ENCODE measurements at regions not wholly inside any gene's neighbourhood (a gene's known extent, or its start where the extent isn't known, plus 50 kb on each side); places are given as distances from the start of the nearest gene placed in this dataset.
"Not testable (repeated sequence)": the region's sequence is repeated elsewhere in the genome, so short reads cannot be mapped to it uniquely, and the experiment has no call there.

DNA sequence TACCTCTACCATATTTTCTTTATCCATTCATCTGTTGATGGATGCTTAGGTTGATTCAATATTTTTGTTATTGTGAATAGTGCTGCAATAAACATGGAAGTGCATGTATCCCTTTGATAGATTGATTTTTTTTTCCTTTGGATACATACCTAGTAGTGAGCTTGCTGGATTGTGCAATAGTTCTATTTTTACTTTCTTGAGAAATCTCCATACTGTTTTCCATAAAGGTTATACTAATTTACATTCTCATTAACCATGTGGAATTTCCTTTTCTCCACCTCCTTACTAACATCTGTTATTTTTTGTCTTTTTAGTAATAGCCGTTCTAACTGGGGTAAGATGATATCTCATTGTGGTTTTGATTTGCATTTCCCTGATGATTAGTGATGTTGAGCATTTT, 124.6 kb upstream of the TOX3 start:
- Mint-ChIP-seq H3K27ac (no peak overlapping the region), H3K9me3 (peaks cover 0 to 16% (median 3%) of the 10 kb centered on the region in 6 donors), H3K27me3 (ENCODE audit: low read depth in 3 of 3) (peaks cover 0 to 3% (median 0%) of the 10 kb centered on the region in 3 donors), H3K4me1 (no peaks in the 10 kb centered on the region), H3K4me3 (no peak overlapping the region), H3K36me3 (no peaks in the 10 kb centered on the region)
- DNase-seq, result no peak

DNA sequence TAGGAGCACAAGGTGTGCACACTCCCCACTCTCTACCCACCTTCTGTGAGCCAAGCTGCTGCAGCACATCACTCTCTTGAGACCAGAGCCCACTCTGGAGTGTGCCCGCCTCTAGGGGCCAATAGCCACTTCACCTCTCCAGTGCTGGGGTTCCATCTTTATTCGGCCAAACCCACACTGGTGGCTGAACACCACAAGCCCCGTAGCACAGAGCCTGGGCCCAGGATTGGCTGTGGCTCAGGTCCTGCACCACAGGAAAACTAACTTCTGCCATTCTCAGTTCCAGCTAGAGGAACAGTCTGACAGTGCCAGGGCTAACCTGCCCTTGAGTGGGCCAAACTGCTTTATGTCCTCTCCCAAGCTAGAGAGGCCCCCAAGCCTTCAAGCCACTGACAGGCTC, 111.0 kb upstream of the TOX3 start:
- peaks cover 0 to 4% (median 2%) of the 10 kb centered on the region in 3 donors for H3K27me3 Mint-ChIP-seq (ENCODE audit: low read depth in 3 of 3)

DNA sequence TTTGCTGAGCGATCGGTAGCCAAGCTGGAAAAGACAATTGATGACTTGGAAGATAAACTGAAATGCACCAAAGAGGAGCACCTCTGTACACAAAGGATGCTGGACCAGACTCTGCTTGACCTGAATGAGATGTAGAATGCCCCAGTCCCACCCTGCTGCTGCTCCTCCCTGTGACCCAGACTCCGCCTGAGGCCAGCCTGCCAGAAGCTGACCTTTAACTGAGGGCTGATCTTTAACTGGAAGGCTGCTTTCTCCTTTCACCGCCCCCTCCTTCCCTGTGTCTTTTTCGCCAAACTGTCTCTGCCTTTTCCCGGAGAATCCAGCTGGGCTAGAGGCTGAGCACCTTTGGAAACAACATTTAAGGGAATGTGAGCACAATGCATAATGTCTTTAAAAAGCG, 109.0 kb upstream of the TOX3 start:
- peaks cover 12 to 33% (median 16%) of the 10 kb centered on the region in 6 donors for H3K9me3 Mint-ChIP-seq
- DNase-seq; H3K36me3 Mint-ChIP-seq; H3K27ac Mint-ChIP-seq; H3K27me3 Mint-ChIP-seq (ENCODE audit: low read depth in 3 of 3); H3K4me3 Mint-ChIP-seq; H3K4me1 Mint-ChIP-seq: not testable (repeated sequence)

More for the DNA sequence above, 111.0 kb upstream of the TOX3 start:
- Mint-ChIP-seq H3K36me3 (no peaks in the 10 kb centered on the region), H3K27ac (no peak overlapping the region), H3K4me3 (no peak overlapping the region), H3K9me3 (peaks cover 14 to 39% (median 20%) of the 10 kb centered on the region in 6 donors), H3K4me1 (no peaks in the 10 kb centered on the region)
- no peak for DNase-seq

DNA sequence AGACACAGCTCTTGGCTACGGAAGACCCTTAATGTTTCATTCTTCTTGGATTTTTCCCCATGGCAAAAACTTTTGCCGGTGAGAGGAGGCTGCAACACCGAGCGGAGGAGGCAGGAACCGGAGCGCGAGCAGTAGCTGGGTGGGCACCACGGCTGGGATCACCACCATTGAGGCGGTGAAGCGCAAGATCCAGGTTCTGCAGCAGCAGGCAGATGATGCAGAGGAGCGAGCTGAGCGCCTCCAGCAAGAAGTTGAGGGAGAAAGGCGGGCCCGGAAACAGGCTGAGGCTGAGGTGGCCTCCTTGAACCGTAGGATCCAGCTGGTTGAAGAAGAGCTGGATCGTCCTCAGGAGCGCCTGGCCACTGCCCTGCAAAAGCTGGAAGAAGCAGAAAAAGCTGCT, 108.2 kb upstream of the TOX3 start:
- H3K27me3 Mint-ChIP-seq (ENCODE audit: low read depth in 3 of 3); DNase-seq; H3K36me3 Mint-ChIP-seq; H3K4me3 Mint-ChIP-seq; H3K4me1 Mint-ChIP-seq; H3K27ac Mint-ChIP-seq: not testable (repeated sequence)
- H3K9me3 Mint-ChIP-seq, result peaks cover 8 to 25% (median 12%) of the 10 kb centered on the region in 6 donors

DNA sequence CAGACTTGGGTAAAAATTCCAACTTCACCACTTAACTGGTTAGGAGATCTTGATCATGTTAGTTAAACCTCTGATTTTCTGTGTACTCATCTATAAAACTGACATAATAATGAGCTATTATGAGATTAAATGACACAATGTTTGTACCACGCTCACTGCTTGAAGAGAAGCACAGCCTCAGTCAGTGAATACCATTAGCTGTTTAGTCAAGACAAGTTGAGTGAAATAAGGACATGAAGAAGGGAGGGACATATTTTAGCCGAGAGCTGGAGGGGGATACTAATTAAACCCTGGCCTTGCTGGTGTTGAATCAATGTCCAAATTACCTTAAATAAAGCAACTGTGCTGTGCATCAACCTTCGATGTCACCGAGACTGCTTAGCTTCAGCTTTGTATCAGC, 105.1 kb upstream of the TOX3 start:
- Mint-ChIP-seq H3K4me1 (no peaks in the 10 kb centered on the region), H3K4me3 (no peak overlapping the region), H3K36me3 (no peaks in the 10 kb centered on the region), H3K9me3 (peaks cover 2 to 10% (median 6%) of the 10 kb centered on the region in 6 donors), H3K27me3 (ENCODE audit: low read depth in 3 of 3) (peaks cover 0 to 6% (median 2%) of the 10 kb centered on the region in 3 donors), H3K27ac (no peak overlapping the region)
- DNase-seq, result no peak

GRCh38 chr16:52650789-52651188, 103.8 kb upstream of the TOX3 start:
- peaks cover 1 to 6% (median 2%) of the 10 kb centered on the region in 3 donors for H3K27me3 Mint-ChIP-seq (ENCODE audit: low read depth in 3 of 3)
- H3K27ac Mint-ChIP-seq, result no peak overlapping the region
- H3K9me3 Mint-ChIP-seq, result peaks cover 0 to 10% (median 6%) of the 10 kb centered on the region in 6 donors
- H3K4me3 Mint-ChIP-seq, result no peak overlapping the region
- no peak for DNase-seq
- H3K4me1 Mint-ChIP-seq, result no peaks in the 10 kb centered on the region
- peaks cover 0 to 3% (median 0%) of the 10 kb centered on the region in 3 donors for H3K36me3 Mint-ChIP-seq

- Mint-ChIP-seq H3K4me3 (no peak overlapping the region), H3K36me3 (peaks cover 0 to 3% (median 0%) of the 10 kb centered on the region in 3 donors), H3K9me3 (peaks cover 0 to 7% (median 4%) of the 10 kb centered on the region in 6 donors), H3K27ac (no peak overlapping the region), H3K27me3 (ENCODE audit: low read depth in 3 of 3) (peaks cover under 1 to 5% (median 1%) of the 10 kb centered on the region in 3 donors), H3K4me1 (no peaks in the 10 kb centered on the region)
- no peak for DNase-seq
Observed at GRCh38 chr16:52650318-52650717, 103.4 kb upstream of the TOX3 start.

DNA sequence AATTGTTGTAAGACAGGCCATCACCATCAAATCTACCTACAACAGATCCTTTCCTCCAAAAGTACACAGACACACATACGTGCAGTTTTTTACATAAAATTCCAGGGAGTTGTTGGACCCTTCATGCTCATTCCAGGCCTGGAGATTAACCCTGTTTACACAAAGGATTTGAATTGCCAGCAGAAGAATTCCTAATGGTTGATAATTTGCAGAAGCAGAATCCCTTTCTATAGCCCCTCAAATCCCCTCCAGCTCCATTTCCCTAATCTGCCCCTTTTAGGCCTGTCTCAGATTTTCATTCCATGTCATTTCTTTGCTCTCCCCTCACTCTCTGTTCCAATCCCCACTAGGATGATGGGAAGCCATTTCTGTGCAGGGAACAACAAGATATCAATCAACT, 102.9 kb upstream of the TOX3 start:
- no peak overlapping the region for H3K4me3 Mint-ChIP-seq
- H3K27ac Mint-ChIP-seq, result no peak overlapping the region
- no peak for DNase-seq
- H3K36me3 Mint-ChIP-seq, result peaks cover 0 to 3% (median 0%) of the 10 kb centered on the region in 3 donors
- H3K27me3 Mint-ChIP-seq (ENCODE audit: low read depth in 3 of 3), result peaks cover 0 to 2% (median 1%) of the 10 kb centered on the region in 3 donors
- peaks cover 0 to 7% (median under 1%) of the 10 kb centered on the region in 6 donors for H3K9me3 Mint-ChIP-seq
- no peaks in the 10 kb centered on the region for H3K4me1 Mint-ChIP-seq

GRCh38 chr16:52647588-52647987, 100.6 kb upstream of the TOX3 start:
- H3K4me1 Mint-ChIP-seq, result no peaks in the 10 kb centered on the region
- peaks cover 0 to 9% (median 0%) of the 10 kb centered on the region in 6 donors for H3K9me3 Mint-ChIP-seq
- H3K4me3 Mint-ChIP-seq, result no peak overlapping the region
- no peak for DNase-seq
- no peak overlapping the region for H3K27ac Mint-ChIP-seq
- H3K27me3 Mint-ChIP-seq (ENCODE audit: low read depth in 3 of 3), result peaks cover 0 to 4% (median 2%) of the 10 kb centered on the region in 3 donors
- peaks cover 0 to 3% (median 0%) of the 10 kb centered on the region in 3 donors for H3K36me3 Mint-ChIP-seq

- H3K36me3 Mint-ChIP-seq, result peaks cover 0 to 3% (median 0%) of the 10 kb centered on the region in 3 donors
- H3K4me1 Mint-ChIP-seq, result no peaks in the 10 kb centered on the region
- no peak overlapping the region for H3K27ac Mint-ChIP-seq
- H3K4me3 Mint-ChIP-seq, result no peak overlapping the region
- H3K27me3 Mint-ChIP-seq (ENCODE audit: low read depth in 3 of 3), result peaks cover 0 to 4% (median 1%) of the 10 kb centered on the region in 3 donors
- H3K9me3 Mint-ChIP-seq, result peaks cover 0 to 9% (median 0%) of the 10 kb centered on the region in 6 donors
- no peak for DNase-seq
Observed at GRCh38 chr16:52643006-52643405, 96.1 kb upstream of the TOX3 start.

DNA sequence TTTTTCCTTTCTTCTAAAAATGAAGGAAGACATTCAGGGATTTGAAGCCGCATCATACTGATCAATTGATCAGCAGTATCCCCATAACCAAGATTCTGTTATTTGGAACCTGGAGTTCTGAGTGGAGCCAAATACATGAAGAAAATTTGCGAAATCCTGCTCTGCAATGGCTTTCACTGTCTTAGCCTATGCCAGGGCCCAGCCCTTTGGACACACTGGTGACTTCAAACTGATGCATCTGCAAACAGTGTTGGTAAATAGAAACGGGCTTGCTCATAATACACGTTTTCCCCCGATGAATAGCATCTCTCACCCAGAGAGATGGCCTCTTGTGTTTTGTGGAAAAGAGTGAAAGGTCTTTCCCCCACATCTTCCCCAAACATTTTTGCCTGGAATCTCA, 87.6 kb upstream of the TOX3 start:
- Mint-ChIP-seq H3K27me3 (ENCODE audit: low read depth in 3 of 3) (peaks cover 1 to 6% (median 2%) of the 10 kb centered on the region in 3 donors), H3K36me3 (peaks cover 0 to 3% (median 0%) of the 10 kb centered on the region in 3 donors), H3K9me3 (peaks cover 3 to 12% (median 5%) of the 10 kb centered on the region in 6 donors), H3K4me1 (no peaks in the 10 kb centered on the region), H3K4me3 (no peak overlapping the region), H3K27ac (no peak overlapping the region)
- no peak for DNase-seq

- DNase-seq, result no peak
- H3K36me3 Mint-ChIP-seq, result peaks cover 0 to 3% (median 0%) of the 10 kb centered on the region in 3 donors
- H3K4me1 Mint-ChIP-seq, result no peaks in the 10 kb centered on the region
- H3K27me3 Mint-ChIP-seq (ENCODE audit: low read depth in 3 of 3), result peaks cover 1 to 6% (median 2%) of the 10 kb centered on the region in 3 donors
- H3K9me3 Mint-ChIP-seq, result peaks cover 3 to 12% (median 5%) of the 10 kb centered on the region in 6 donors
- no peak overlapping the region for H3K27ac Mint-ChIP-seq
- no peak overlapping the region for H3K4me3 Mint-ChIP-seq
Observed at GRCh38 chr16:52634104-52634503, 87.2 kb upstream of the TOX3 start.

DNA sequence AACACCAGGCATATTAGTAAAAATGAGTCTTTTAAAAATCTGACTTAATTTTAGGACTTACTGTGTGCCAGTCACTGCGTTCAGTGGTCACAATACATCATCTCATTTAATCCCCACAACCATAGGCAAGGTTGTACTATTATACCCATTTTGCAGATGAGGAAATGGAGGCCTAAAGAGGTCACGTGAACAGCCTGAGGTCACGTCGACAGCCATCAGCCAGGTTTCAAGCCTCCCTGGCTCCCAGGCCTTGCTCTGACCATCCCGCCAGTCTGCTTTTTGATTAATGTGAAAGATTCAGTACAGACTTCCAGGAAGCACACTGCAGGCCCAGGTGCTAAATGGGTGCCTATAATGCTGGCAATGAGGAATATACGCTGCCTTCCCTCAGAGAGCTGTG, 86.3 kb upstream of the TOX3 start:
- peaks cover 0 to 3% (median 0%) of the 10 kb centered on the region in 3 donors for H3K36me3 Mint-ChIP-seq
- H3K4me1 Mint-ChIP-seq, result no peaks in the 10 kb centered on the region
- no peak overlapping the region for H3K4me3 Mint-ChIP-seq
- no peak for DNase-seq
- no peak overlapping the region for H3K27ac Mint-ChIP-seq
- peaks cover 1 to 6% (median 2%) of the 10 kb centered on the region in 3 donors for H3K27me3 Mint-ChIP-seq (ENCODE audit: low read depth in 3 of 3)
- H3K9me3 Mint-ChIP-seq, result peaks cover 3 to 12% (median 5%) of the 10 kb centered on the region in 6 donors

DNA sequence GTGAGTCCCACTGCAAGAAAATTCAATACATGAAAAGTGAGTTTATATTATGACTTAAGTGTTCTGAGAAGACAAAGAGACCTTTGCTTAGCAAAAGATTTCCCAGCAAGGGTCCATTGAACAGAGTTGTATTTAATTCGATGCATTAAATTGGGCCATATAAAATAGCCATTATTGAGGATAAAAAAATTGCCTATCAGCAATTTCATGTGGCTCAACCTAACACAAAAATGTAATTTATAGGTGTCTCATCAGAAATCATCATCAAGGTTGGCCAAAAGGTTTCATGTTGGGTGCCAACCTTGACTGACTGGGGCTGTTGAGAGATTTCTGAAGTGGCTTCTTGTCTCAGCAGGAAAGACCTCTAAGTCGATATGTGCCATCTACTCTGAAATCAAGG, 84.8 kb upstream of the TOX3 start:
- Mint-ChIP-seq H3K9me3 (peaks cover 3 to 12% (median 7%) of the 10 kb centered on the region in 6 donors), H3K27ac (no peak overlapping the region), H3K4me1 (no peaks in the 10 kb centered on the region), H3K36me3 (peaks cover 0 to 3% (median 0%) of the 10 kb centered on the region in 3 donors), H3K4me3 (no peak overlapping the region), H3K27me3 (ENCODE audit: low read depth in 3 of 3) (peaks cover 1 to 3% (median 2%) of the 10 kb centered on the region in 3 donors)
- DNase-seq, result no peak

GRCh38 chr16:52630711-52631110, 83.8 kb upstream of the TOX3 start:
- peaks cover 1 to 3% (median 2%) of the 10 kb centered on the region in 3 donors for H3K27me3 Mint-ChIP-seq (ENCODE audit: low read depth in 3 of 3)
- no peak for DNase-seq
- H3K4me1 Mint-ChIP-seq, result no peaks in the 10 kb centered on the region
- no peak overlapping the region for H3K4me3 Mint-ChIP-seq
- H3K36me3 Mint-ChIP-seq, result peaks cover 0 to 3% (median 0%) of the 10 kb centered on the region in 3 donors
- H3K27ac Mint-ChIP-seq, result no peak overlapping the region
- H3K9me3 Mint-ChIP-seq, result peaks cover 0 to 8% (median 4%) of the 10 kb centered on the region in 6 donors

Data from immature natural killer cell (primary cell).